ENCODE measurements at regions not wholly inside any gene's neighbourhood (a gene's known extent, or its start where the extent isn't known, plus 50 kb on each side); places are given as distances from the start of the nearest gene placed in this dataset.

DNA sequence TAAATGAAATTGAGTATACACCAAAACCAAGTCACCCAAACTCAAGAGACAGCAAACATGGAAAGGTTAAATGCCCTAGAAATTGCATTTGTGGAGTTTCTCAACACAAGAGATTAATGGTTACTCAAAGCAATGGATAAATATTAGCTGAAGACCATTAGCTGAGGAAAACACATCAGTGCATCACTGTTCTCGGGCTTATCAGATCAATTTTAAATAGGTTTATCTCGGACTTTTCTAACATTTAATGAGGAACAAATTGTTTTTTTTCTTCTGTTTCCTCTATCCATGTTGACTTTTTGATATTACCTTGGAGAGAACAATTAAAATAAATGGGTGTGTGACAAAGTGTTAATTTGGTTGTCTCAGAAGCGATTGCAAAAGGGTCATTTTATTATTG, 105.4 kb upstream of the PIK3C3 start:
- intact Hi-C loops (cut with DNase I), result no loop called here
- ATAC-seq (ENCODE audit: poor library complexity), result no peak
- no peak for DNase-seq

- ATAC-seq (ENCODE audit: poor library complexity) (no peak), DNase-seq (no peak)
- intact Hi-C loops (cut with DNase I), result no loop called here
Observed at GRCh38 chr18:41845563-41845962, 109.5 kb upstream of the PIK3C3 start.

DNA sequence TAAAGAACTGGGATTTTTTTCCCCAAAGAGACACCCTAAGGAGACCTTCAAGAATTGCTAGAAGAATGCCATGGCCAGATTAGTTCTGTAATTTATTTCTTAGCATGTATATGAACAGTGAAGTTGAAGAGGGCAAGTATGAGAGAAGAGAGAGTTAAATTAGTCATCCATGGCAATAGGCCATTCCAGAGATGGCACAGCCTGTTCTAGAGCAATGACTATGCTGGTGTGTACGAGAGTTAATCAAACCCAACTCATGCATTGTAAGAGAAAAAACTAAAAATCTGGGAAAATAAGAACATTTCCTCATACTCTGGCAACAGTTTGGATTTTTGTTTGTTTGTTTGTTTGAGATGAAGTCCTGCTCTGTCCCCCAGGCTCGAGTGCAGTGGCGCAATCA, 112.1 kb upstream of the PIK3C3 start:
- no peak for ATAC-seq (ENCODE audit: poor library complexity)
- DNase-seq, result no peak
- intact Hi-C loops (cut with DNase I), result no loop called here

DNA sequence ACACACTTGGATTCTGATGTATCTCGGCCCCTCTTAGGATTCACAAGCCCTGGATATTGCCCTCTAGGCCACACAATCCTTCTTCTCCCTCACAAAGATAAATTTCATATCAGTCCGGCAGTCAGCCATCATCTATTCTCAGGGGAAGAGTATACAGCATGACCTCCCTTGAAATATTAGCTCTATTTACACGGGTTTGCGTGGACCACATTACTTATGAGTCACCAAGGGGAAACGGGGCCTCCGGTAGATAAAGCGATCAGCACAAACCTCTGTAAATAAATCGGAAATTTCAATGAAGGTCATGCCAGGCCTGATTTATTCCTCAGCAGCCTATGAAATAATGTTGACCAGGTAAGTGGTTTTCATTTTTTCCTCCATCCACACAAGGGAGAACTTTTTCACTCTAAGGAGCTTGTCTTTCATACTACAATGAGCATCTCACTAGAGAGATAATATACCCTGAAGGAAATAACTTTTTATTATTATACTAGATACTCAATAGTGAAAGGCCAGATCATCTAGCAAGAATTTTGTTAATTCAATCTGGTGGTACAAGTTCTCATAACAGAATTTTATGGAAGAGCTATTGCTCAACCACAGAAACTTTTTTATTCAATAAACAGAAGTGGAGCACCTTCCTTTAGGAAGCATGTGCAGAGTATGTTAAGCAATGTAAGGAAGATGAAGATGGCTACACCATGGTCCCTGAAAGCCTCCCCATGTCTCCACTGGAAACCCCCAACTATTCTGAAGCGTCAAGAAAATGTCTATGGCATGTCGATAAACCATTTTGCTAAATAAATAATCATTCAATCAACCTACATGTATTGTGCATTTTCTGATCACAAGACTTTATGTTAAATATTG, 125.2 kb upstream of the PIK3C3 start:
- DNase-seq, result no peak
- ATAC-seq (ENCODE audit: poor library complexity), result no peak
- intact Hi-C loops (cut with DNase I), result no loop called here

- intact Hi-C loops (cut with DNase I), result no loop called here
- DNase-seq (no peak), ATAC-seq (ENCODE audit: poor library complexity) (no peak)
Observed at GRCh38 chr18:41828137-41828536, 126.9 kb upstream of the PIK3C3 start.

DNA sequence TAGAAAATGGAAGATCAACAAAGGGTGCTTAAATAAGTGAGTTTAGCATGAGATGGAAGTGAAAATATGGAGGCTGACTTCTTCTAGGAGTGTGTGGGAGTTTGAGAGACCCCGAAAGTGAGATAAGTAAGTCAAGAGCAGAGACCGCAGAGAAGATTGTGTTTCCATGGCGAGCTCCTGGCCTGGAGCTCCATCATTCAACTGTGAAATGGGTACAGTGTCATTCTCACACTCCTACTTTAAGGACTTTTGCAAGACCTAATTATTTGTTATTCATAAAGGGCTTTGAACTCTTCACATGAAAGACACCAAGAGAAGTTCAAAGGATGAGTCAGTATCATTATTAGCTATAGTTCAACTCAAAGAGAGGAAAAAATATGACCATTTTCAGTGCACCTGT, 134.2 kb upstream of the PIK3C3 start:
- no peak for ATAC-seq (ENCODE audit: poor library complexity)
- intact Hi-C loops (cut with DNase I), result no loop called here

GRCh38 chr18:41818381-41819355, 136.4 kb upstream of the PIK3C3 start:
- intact Hi-C loops (cut with DNase I), result no loop called here
- no peak for ATAC-seq (ENCODE audit: poor library complexity)
- DNase-seq, result no peak

More for the DNA sequence above, 134.2 kb upstream of the PIK3C3 start:
- DNase-seq, result no peak

DNA sequence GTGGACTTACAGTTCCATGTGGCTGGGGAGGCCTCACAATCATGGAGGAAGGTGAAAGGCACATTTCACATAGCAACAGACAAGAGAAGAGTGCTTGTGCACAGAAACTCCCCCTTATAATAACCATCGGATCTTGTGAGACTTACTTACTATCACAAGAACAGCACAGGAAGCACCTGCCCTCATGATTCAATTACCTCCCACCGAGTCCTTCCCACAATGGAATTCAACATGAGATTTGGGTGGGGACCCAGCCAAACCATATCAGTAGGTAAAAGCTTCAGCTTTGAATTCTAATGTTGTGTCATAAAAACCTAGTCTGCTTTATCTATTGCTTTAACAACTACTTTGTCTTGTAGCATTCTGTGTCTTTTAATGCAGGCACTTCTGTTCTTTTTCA, 140.4 kb upstream of the PIK3C3 start:
- no peak for ATAC-seq (ENCODE audit: poor library complexity)
- intact Hi-C loops (cut with DNase I), result no loop called here

GRCh38 chr18:41809652-41810051, 145.4 kb upstream of the PIK3C3 start:
- no peak for ATAC-seq (ENCODE audit: poor library complexity)
- DNase-seq, result no peak
- intact Hi-C loops (cut with DNase I), result no loop called here

More for the DNA sequence above, 140.4 kb upstream of the PIK3C3 start:
- no peak for DNase-seq

DNA sequence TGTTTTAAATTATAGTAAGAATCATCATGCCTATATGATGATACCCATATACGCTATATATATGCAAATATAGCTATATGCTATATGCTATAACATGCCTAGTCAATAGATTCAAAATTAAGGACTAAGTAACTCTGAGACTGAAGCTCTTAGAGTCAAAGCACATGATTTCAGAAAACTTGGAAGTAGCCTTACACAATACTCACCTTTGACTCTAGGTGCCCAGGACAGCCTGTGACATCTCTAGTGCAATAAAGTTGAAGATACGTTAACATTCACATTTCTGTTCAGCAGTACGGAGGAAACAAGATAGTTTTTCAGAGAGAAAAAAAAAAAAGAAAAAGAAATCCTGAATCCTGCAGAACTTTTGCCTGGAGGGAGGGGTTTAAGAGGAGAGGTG, 149.7 kb upstream of the PIK3C3 start:
- ATAC-seq (ENCODE audit: poor library complexity), result no peak
- DNase-seq, result no peak
- intact Hi-C loops (cut with DNase I), result no loop called here

DNA sequence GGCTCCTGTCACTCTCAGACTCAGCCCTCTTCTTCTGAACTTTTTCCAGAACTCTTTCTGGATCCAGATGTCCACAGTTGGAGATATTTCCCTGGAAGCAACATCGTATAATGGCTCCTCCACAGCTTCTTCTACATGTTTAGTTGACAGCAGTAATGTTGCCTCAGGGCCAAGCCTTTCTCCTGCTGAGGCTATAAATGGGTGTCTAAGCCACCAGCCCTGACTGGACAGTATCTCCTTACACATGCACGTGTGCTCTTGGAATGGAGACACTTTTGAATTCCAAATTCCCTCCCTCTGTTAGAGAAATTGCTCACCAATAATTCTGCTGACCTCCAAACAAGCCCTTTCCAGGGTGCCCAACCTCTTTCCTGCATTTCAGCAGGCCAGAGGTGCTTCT, 156.2 kb upstream of the PIK3C3 start:
- intact Hi-C loops (cut with DNase I), result no loop called here
- no peak for DNase-seq
- no peak for ATAC-seq (ENCODE audit: poor library complexity)

- DNase-seq, result no peak
- intact Hi-C loops (cut with DNase I), result no loop called here
- no peak for ATAC-seq (ENCODE audit: poor library complexity)
Observed at GRCh38 chr18:41790687-41791086, 164.3 kb upstream of the PIK3C3 start.

GRCh38 chr18:41789001-41789400, 166.0 kb upstream of the PIK3C3 start:
- ATAC-seq (ENCODE audit: poor library complexity) (no peak), DNase-seq (no peak)
- intact Hi-C loops (cut with DNase I), result no loop called here

DNA sequence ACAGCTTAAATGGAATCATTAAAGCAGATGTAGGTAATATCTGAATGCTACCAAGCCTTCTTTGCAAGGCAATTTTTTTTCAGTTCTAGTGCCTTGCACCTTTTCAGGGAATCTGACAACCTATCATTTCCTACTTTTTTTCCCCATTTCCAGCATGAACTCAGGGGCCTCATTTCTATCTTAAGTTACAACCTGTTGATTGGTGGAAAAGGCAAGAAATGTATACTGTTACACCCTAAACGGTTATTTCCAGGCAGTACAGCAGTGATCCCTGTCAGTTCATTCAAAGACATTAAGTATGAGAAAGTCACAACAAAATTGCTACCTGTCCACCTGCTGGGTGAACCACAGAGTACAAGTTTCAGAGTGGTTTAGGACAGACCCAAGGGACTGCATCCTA, 171.2 kb upstream of the PIK3C3 start:
- ATAC-seq (ENCODE audit: poor library complexity) (no peak), DNase-seq (no peak)
- intact Hi-C loops (cut with DNase I), result no loop called here

GRCh38 chr18:41783065-41783818, 171.8 kb upstream of the PIK3C3 start:
- DNase-seq (no peak), ATAC-seq (ENCODE audit: poor library complexity) (no peak)
- intact Hi-C loops (cut with DNase I), result no loop called here

DNA sequence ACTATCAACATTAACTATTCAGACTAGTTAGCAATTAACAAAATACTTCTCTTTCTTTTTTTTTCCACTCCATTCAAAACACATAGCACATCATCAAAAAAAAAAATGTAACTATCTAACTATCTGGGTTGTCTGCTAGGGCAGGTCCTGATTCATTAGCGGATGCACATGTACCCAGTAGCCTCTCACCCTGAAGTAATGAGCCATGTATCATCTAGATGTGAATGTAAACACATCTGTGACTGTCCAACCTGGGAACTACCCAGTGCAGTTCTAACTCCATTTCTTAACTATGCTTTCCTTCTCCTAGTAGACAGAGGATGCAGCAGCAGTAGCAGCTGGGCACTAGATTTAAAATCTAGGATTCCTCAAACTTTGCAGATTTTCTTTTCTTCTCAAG, 183.1 kb upstream of the PIK3C3 start:
- ATAC-seq (ENCODE audit: poor library complexity) (no peak), DNase-seq (no peak)
- intact Hi-C loops (cut with DNase I), result no loop called here

DNA sequence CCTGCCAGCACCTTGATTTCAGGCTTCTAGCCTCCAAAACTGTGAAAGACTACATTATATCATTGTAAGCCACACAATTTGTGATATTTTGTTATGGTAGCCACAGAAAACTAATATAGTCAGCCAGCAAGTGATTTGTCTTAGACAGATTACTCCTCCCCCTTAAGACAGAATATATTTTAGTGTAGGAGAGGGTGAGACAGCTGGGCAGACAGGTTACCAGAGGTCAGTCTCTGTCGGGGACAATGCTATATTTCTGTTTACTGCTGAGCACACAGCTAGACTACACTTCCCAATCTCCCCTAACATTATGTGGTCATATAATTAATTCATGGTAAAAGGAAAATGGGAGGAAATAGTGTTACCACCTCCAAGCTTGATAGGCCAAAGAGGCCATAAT, 185.8 kb upstream of the PIK3C3 start:
- intact Hi-C loops (cut with DNase I), result no loop called here
- no peak for DNase-seq
- no peak for ATAC-seq (ENCODE audit: poor library complexity)

DNA sequence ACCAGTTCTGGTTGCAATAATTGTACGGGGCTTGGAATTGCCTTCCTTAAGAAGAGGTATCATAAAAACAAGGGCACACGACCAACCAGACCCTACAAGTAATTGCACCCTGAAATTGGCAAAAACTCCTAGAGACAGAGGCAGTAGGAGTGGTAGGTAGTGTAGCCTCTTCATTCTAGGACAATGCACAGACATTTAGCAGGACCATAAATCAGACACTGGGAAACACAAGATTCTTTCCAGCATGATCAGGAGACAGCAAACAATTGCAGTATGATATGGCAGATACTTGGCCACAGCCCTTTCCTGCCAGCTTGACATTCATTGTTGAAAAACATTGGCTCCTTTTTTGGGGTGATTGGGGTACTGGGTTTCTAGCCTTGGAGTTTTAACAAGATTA, 186.6 kb upstream of the PIK3C3 start:
- DNase-seq (no peak), ATAC-seq (ENCODE audit: poor library complexity) (no peak)
- intact Hi-C loops (cut with DNase I), result no loop called here

GRCh38 chr18:41767960-41768359, 187.1 kb upstream of the PIK3C3 start:
- ATAC-seq (ENCODE audit: poor library complexity) (no peak), DNase-seq (no peak)

More at GRCh38 chr18:41767960-41768359, 187.1 kb upstream of the PIK3C3 start:
- intact Hi-C loops (cut with DNase I), result no loop called here

Measured in Right ventricle myocardium superior (tissue), 1 donor.